K562 (cell line): ENCODE measurements at regions not wholly inside any gene's neighbourhood (a gene's known extent, or its start where the extent isn't known, plus 50 kb on each side); places are given as distances from the start of the nearest gene placed in this dataset.

Experiments
- BDP1 ChIP-seq: IDR thresholded peaks from 3 replicates; pipeline ENCODE4 v1.6.1; 2011; ENCODE audit not compliant: insufficient read length, insufficient read depth
- BMI1 ChIP-seq: fragments of 150-350 bp; IDR thresholded peaks from 2 replicates; pipeline ENCODE4 v1.6.1; 2014; ENCODE audit warnings: low read length
- TF ChIP-seq, protein P1 (sequence below), 3 experiments: IDR thresholded peaks in 2 of 3; conservative IDR thresholded peaks in 1 of 3; 2 replicates each; pipeline ENCODE4 v1.5.1; 2011 to 2012; ENCODE audit warnings: low read length in 3 of 3, mild to moderate bottlenecking in 3 of 3, control low read depth in 2 of 3, improper control_type of control experiment in 1 of 3, inconsistent platforms in 1 of 3, low read depth in 1 of 3, mixed read lengths in 1 of 3, moderate library complexity in 1 of 3; ENCODE audit not compliant: insufficient read depth in 2 of 3

DNA sequence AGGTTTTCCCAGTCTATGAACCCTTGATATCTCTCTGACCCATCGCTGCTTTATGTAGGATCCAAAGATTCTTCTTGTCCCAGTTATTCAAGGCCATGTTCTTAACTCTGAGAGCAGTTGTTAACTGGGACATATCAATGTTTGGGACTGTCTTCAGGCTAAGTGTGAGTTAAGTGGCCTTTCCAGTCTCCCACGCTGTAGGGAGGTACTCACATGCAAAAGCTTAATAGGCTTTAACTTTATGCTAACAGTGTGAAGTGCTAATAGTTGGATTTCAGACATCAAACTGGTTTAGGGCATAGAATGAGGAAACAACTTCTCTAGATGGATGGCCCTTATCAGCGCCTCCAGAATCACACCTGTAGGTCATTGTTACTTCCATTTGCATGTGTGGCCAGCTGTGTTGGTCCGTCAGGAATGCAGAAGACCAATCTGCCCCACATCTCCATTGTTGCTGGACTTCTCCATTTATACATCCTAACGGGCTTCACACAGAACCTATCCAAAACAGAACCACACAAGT, 104.7 kb upstream of the MBNL2 start:
- TF ChIP-seq BDP1 (no peak), BMI1 (no peak)
- TF ChIP-seq, protein P1, sequence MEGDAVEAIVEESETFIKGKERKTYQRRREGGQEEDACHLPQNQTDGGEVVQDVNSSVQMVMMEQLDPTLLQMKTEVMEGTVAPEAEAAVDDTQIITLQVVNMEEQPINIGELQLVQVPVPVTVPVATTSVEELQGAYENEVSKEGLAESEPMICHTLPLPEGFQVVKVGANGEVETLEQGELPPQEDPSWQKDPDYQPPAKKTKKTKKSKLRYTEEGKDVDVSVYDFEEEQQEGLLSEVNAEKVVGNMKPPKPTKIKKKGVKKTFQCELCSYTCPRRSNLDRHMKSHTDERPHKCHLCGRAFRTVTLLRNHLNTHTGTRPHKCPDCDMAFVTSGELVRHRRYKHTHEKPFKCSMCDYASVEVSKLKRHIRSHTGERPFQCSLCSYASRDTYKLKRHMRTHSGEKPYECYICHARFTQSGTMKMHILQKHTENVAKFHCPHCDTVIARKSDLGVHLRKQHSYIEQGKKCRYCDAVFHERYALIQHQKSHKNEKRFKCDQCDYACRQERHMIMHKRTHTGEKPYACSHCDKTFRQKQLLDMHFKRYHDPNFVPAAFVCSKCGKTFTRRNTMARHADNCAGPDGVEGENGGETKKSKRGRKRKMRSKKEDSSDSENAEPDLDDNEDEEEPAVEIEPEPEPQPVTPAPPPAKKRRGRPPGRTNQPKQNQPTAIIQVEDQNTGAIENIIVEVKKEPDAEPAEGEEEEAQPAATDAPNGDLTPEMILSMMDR (IDR thresholded peaks at IDR 0.05 in 2 of 3, conservative IDR thresholded peaks at IDR 0.05 in 1 of 3; ENCODE audit: insufficient read depth in 2 of 3, low read depth in 1 of 3, low read length in 3 of 3), result no peak
